GM21526 (cell line): ENCODE measurements at regions not wholly inside any gene's neighbourhood (a gene's known extent, or its start where the extent isn't known, plus 50 kb on each side); places are given as distances from the start of the nearest gene placed in this dataset.

ENCODE experiments used
- ATAC-seq: cut with Tn5 transposase; IDR thresholded peaks from one replicate; pipeline ENCODE4 v1.9.1; 2021; ENCODE audit warnings: moderate library complexity; ENCODE audit not compliant: unreplicated experiment, low FRiP score

GRCh38 chr6:113110211-113110610 is 746.9 kb upstream of the MARCKS start:
- ATAC-seq, result no peak

- no peak for ATAC-seq
Measured at GRCh38 chr6:113111550-113111949, 745.6 kb upstream of the MARCKS start.

- no peak for ATAC-seq
Measured at GRCh38 chr6:113112086-113112485, 745.1 kb upstream of the MARCKS start.

- ATAC-seq, result no peak
Measured at GRCh38 chr6:113115196-113115595, 741.9 kb upstream of the MARCKS start.

GRCh38 chr6:113120224-113120581 is 736.9 kb upstream of the MARCKS start:
- no peak for ATAC-seq

- no peak for ATAC-seq
Measured at GRCh38 chr6:113120582-113121285, 736.4 kb upstream of the MARCKS start.

GRCh38 chr6:113121571-113121970 is 735.6 kb upstream of the MARCKS start:
- ATAC-seq, result no peak

- no peak for ATAC-seq
Measured at GRCh38 chr6:113122060-113122459, 735.1 kb upstream of the MARCKS start.

GRCh38 chr6:113125626-113126025 is 731.5 kb upstream of the MARCKS start:
- no peak for ATAC-seq

GRCh38 chr6:113127786-113128419 is 729.2 kb upstream of the MARCKS start:
- no peak for ATAC-seq

GRCh38 chr6:113128661-113129060 is 728.5 kb upstream of the MARCKS start:
- no peak for ATAC-seq

- no peak for ATAC-seq
Measured at GRCh38 chr6:113129991-113130390, 727.2 kb upstream of the MARCKS start.

- ATAC-seq, result no peak
Measured at GRCh38 chr6:113137426-113137825, 719.7 kb upstream of the MARCKS start.

GRCh38 chr6:113140721-113141120 is 716.4 kb upstream of the MARCKS start:
- ATAC-seq, result no peak

- no peak for ATAC-seq
Measured at GRCh38 chr6:113141901-113142300, 715.2 kb upstream of the MARCKS start.

- ATAC-seq, result no peak
Measured at GRCh38 chr6:113142671-113143174, 714.4 kb upstream of the MARCKS start.

- no peak for ATAC-seq
Measured at GRCh38 chr6:113143206-113143605, 713.9 kb upstream of the MARCKS start.

GRCh38 chr6:113144117-113144516 is 713.0 kb upstream of the MARCKS start:
- no peak for ATAC-seq

GRCh38 chr6:113146878-113147277 is 710.3 kb upstream of the MARCKS start:
- no peak for ATAC-seq

- ATAC-seq, result no peak
Measured at GRCh38 chr6:113147544-113147943, 709.6 kb upstream of the MARCKS start.

GRCh38 chr6:113148566-113148965 is 708.6 kb upstream of the MARCKS start:
- no peak for ATAC-seq

- no peak for ATAC-seq
Measured at GRCh38 chr6:113149511-113149910, 707.6 kb upstream of the MARCKS start.
